ENCODE measurements at regions not wholly inside any gene's neighbourhood (a gene's known extent, or its start where the extent isn't known, plus 50 kb on each side); places are given as distances from the start of the nearest gene placed in this dataset.
A peak's percentile ranks its signal among the peaks of the same experiment; 100 is the strongest.

DNA sequence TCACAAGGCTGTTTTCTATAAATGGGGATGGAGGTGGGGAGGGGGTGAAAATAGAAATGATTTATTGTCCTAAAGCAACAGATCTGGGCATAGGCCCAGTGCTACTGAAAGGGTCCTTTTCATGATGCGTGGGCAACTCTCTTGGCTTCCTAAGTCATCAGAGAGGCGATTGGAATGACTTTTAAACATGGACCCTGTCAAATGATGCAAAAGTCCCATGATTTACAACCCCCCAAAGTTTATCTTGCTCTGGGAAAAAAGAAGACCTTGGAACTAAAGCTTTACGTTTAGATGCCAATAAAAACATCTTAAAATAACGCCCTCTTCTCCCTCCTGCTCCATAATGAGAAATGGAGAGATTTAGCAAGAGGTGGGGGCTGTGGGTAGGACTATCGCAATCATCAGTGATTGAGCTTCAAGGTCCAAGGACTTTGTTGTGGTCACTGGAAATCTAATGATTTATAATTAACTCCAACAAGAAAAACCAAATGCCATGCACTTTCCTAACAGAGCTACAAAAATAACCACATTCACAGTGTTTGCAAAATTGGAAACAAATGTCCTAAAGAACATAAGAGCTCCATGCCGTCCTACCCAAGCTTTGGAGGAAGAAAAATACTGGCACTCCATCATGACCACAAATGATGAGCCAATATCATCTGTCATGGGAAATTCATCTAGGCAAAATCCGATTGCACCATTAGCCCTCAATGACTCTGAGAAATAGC is 167.5 kb upstream of the CLINT1 start:
- TF ChIP-seq, protein P1, sequence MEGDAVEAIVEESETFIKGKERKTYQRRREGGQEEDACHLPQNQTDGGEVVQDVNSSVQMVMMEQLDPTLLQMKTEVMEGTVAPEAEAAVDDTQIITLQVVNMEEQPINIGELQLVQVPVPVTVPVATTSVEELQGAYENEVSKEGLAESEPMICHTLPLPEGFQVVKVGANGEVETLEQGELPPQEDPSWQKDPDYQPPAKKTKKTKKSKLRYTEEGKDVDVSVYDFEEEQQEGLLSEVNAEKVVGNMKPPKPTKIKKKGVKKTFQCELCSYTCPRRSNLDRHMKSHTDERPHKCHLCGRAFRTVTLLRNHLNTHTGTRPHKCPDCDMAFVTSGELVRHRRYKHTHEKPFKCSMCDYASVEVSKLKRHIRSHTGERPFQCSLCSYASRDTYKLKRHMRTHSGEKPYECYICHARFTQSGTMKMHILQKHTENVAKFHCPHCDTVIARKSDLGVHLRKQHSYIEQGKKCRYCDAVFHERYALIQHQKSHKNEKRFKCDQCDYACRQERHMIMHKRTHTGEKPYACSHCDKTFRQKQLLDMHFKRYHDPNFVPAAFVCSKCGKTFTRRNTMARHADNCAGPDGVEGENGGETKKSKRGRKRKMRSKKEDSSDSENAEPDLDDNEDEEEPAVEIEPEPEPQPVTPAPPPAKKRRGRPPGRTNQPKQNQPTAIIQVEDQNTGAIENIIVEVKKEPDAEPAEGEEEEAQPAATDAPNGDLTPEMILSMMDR (IDR thresholded peaks at IDR 0.05) = no peak
- no peak for TF ChIP-seq POLR2A (IDR thresholded peaks at IDR 0.05)
- H3K27me3 ChIP-seq = no peaks in the 10 kb centered on the region
- WGBS, 2 donors = 28 to 36% methylated on average over 7 of the region's 7 CpGs
- H3K36me3 ChIP-seq (ENCODE audit: low read depth, missing control alignments) = no peaks in the 10 kb centered on the region
- no peak overlapping the region for H3K4me3 ChIP-seq
- no peaks in the 10 kb centered on the region for H3K9me3 ChIP-seq
- intact Hi-C loops (cut with DNase I; ENCODE audit: low total_unique reads) = no loop called here
- no peak for DNase-seq
- H3K27ac ChIP-seq = peak overlapping the region in 1 of 2 donors; percentile 3
- peaks cover 4% of the 10 kb centered on the region for H3K4me1 ChIP-seq

DNA sequence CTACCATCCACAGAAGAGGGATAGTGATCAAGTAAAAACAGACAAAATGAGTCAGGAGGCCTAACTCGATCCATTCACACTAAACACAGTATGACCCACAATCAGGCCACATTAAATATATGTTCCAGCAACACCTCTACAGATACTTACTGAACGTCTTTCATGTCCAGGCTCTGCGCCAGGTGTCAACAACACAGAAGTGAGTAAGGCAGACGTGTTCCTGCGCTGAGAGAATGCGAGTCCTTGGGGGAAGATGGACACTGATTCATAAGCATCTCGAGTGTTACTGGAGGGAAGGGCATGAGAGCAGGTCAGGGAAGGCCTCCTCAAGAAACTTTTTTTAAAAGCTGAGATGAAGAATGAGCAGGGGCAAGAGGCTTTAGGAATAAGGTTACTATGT is 164.3 kb upstream of the CLINT1 start:
- no peaks in the 10 kb centered on the region for H3K9me3 ChIP-seq
- intact Hi-C loops (cut with DNase I; ENCODE audit: low total_unique reads) = no loop called here
- no peaks in the 10 kb centered on the region for H3K4me1 ChIP-seq

DNA sequence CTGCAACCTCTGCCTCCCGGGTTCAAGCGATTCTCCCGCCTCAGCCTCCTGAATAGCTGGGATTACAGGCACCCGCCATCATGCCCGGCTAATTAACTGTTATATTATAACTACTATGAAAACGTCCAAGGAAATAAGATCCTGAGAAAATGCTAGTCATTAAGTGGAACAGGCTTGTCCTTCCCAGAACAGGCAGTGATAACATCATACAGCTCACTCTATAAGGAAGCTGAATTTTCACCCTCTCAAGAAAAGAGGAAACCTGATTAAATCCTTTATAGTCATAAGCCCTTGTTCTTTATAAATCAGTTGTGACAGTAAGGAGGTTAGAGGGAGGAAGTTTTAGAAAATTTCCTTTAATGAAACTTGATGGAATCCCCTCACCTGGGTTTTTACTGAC is 163.9 kb upstream of the CLINT1 start:
- 74 to 77% methylated on average over 6 of the region's 6 CpGs for WGBS, 2 donors
- TF ChIP-seq, protein P1 (IDR thresholded peaks at IDR 0.05) = no peak
- TF ChIP-seq POLR2A (IDR thresholded peaks at IDR 0.05) = no peak
- H3K27ac ChIP-seq = no peak overlapping the region
- H3K4me1 ChIP-seq = no peaks in the 10 kb centered on the region
- no peak overlapping the region for H3K4me3 ChIP-seq
- intact Hi-C loops (cut with DNase I; ENCODE audit: low total_unique reads) = no loop called here
- H3K36me3 ChIP-seq (ENCODE audit: low read depth, missing control alignments) = no peaks in the 10 kb centered on the region
- H3K27me3 ChIP-seq = no peaks in the 10 kb centered on the region
- no peaks in the 10 kb centered on the region for H3K9me3 ChIP-seq
- DNase-seq = no peak

More for the DNA sequence above, 164.3 kb upstream of the CLINT1 start:
- H3K36me3 ChIP-seq (ENCODE audit: low read depth, missing control alignments) = no peaks in the 10 kb centered on the region
- TF ChIP-seq POLR2A (IDR thresholded peaks at IDR 0.05) = no peak
- TF ChIP-seq, protein P1 (IDR thresholded peaks at IDR 0.05) = no peak
- no peaks in the 10 kb centered on the region for H3K27me3 ChIP-seq
- no peak overlapping the region for H3K4me3 ChIP-seq
- no peak overlapping the region for H3K27ac ChIP-seq
- no peak for DNase-seq
- WGBS, 2 donors = 82 to 83% methylated on average over 7 of the region's 7 CpGs

DNA sequence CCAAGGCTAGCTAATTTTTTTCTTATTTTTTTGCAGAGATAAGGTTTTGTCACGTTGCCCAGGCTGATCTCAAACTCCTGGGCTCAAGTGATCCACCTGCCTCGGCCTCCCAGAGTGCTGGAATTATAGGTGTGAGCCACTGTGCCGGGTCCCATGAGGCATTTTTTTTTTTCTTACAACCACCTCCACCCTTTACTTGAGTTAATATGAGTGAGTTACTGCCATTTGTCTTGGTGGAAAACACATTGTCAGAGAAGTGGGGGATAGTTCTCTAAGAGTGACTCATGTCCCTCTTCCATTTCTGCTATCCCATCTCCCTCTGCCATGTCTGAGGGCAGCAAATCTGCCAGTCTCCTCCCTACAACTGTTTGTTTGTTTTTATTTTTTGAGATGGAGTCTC is 163.4 kb upstream of the CLINT1 start:
- no peak for DNase-seq
- TF ChIP-seq, protein P1 (IDR thresholded peaks at IDR 0.05) = no peak
- TF ChIP-seq POLR2A (IDR thresholded peaks at IDR 0.05) = no peak

More for the DNA sequence above, 163.4 kb upstream of the CLINT1 start:
- WGBS, 2 donors = 68 to 74% methylated on average over 3 of the region's 3 CpGs
- H3K9me3 ChIP-seq = no peaks in the 10 kb centered on the region
- no peak overlapping the region for H3K27ac ChIP-seq
- H3K4me3 ChIP-seq = no peak overlapping the region
- intact Hi-C loops (cut with DNase I; ENCODE audit: low total_unique reads) = no loop called here
- H3K27me3 ChIP-seq = no peaks in the 10 kb centered on the region
- no peaks in the 10 kb centered on the region for H3K4me1 ChIP-seq
- no peaks in the 10 kb centered on the region for H3K36me3 ChIP-seq (ENCODE audit: low read depth, missing control alignments)
